Eye (tissue), 1 donor: ENCODE measurements at regions not wholly inside any gene's neighbourhood (a gene's known extent, or its start where the extent isn't known, plus 50 kb on each side); places are given as distances from the start of the nearest gene placed in this dataset.
A peak's percentile ranks its signal among the peaks of the same experiment; 100 is the strongest.

Source experiments
- DNase-seq: peaks from one replicate; pipeline ENCODE4 v3.0.0-alpha.2; 2015

DNA sequence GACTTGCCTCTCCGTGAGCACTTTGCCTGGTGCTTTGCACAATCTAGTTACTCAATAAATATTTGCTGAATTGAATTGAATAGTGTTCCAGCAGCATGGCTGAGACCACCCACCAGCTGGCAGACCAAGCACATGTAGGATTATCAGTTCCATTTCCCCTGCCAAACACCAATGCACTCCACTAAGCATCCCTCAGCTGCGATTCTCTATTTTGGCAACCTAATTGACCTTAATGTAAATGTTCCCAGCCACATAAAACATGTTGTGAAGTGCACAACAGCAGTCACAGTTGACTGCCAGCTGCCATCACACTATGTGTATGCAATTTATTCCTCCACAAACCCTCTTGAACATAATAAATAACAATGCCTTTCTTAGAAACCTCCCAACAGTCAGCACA is 1879.4 kb upstream of the PIK3C3 start:
- peak; percentile 26 for DNase-seq

DNA sequence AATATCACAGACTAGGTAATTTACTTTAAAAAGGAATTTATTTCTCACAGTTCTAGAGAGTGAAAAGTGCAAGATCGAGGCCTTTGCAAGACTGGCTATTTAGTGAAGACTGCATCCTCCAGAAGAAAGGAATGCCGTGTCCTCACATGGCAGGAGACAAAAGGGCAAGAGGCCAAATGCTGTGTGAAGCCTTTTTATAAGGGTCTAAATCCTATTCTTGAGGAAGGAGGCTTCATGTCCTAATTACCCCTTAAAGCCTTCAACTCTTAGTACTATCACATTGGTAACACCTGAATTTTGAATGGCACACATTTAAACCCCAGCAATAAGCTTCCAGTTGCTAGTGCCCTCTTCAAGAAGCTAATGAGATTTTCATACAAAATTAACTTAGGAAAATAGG is 1882.3 kb upstream of the PIK3C3 start:
- DNase-seq = no peak

DNA sequence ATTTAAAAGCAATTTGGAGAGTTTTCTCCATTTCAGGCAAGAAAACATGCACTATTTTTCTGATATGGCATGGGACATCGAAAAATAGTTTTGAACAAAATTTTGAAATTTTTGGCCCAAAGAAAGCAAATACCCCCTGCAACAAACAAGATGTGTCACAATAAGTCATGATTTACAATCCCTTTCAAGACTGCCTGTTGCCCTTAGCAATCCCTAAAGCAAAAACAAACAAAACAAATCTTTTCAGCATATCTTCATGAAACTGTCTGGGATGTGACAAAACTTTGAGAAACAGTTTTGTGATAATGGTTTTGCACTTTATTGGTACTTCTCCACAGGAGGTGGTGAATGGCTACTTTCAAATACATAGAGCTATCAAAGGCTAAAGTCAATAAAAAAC is 1888.7 kb upstream of the PIK3C3 start:
- DNase-seq = no peak

DNA sequence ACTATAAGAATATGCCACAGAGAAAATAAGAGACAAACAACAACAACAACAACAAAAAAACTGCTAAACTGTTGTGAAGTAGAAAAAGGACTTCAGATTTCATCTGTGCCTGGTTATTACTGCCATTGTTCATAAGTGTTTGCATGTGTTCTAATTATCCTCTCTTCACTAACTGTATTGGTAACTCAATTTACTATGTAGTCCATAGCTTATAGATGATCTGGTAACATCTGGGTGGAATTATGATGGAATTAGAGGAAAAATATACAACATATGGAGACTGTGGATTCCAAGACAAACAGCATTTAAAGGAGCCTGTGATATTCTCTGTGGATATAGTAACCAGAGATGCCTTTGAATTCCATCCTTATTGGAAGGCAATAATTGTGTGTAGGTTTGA is 1891.5 kb upstream of the PIK3C3 start:
- DNase-seq = peak; percentile 61

DNA sequence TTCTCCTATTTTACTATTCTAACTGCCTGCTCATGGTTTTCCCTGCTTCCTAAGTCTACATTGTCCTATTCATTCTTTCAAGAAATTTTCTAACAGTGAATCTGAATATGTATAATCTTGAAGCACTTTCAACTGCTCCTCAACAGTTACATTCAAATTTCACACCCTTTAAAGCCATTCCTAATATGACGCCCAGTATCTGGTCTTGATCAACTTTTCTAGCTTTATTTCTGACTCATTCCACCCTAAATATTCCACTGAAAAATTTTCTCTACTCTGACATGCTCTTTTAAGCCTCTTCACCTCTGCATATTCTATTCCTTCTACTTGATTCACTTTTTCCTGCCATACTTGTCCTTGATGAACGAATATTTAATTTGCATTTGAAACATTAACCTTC is 1893.9 kb upstream of the PIK3C3 start:
- no peak for DNase-seq

DNA sequence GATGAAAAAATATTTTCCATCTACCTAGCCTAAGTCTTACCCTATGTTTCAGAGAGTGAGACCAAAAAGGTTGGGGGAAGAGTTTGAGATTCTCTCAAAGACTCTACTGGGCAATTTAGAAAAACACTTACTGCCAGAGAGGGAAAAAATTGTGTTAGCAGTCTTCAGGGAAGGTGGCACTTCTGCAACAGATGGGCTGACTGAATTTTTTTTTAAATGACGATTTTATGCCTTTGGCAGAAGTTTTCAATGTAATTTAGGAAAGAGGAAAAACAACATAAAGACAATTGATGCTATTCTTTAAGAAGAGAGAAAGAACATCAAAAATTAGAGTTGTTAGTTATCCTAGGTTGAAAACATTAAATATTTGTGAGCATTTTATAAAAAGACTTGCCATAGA is 1894.5 kb upstream of the PIK3C3 start:
- DNase-seq = no peak

DNA sequence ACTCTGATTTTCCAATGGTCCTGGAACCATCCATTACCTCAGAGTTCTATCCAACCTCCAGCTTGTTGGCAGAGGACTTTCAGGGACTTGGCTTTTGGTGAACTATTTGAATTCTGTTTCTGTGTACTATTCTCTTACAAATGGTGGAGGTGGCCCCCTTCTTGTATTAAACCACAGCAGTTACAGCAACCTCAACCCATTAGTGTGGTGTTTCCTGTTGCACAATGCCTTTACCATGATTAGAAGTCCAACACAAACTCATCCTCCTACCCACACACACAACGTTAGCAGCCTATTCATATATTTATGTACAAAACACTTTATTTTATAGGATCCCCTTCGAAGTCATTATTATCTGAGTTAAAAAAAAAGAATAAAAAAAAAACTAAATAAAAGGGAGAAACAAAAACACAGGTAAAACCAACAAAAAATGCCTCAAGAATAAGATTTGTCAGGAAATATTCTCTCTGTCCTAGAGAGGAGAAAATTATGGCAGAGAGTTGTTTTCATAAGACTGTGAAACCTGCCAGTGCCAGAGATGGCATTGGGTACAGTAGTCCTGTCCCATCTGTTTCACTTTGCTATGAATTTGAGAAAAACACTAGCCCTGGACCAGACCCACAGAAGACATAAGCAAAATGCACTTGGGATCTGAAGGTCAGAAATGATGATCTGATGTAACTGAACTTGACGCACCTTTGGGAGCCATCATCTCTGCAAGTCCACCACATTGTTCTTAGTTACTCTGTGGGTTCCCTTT is 1896.0 kb upstream of the PIK3C3 start:
- no peak for DNase-seq

DNA sequence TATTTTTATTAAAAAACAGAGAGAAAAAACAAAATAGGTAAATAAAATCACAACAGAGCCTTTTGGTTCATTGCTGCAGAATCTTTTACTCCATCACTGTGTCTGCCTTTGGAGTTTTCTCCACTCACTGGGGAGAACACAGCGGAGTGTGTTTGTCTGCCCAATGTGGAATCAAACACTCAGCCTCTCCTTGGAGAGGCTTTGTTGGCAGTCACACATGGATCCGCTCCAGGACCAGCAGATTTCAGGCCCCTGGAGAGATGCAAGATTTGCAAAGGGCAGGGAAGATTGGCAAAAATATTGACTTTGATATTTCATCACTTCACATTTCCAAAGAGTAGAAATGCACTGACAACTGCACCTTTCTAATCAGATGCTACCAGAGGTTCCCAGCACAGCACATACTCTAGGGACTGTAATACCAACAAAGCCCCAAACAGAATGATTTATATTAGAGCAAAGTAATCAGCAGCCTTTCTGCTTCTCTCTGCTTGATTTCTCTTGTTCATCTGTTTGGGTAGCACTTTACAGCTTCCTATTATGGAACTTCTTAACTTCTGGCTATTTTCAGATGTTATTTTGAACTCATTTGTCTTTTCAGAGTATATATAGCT is 1898.8 kb upstream of the PIK3C3 start:
- DNase-seq = no peak

DNA sequence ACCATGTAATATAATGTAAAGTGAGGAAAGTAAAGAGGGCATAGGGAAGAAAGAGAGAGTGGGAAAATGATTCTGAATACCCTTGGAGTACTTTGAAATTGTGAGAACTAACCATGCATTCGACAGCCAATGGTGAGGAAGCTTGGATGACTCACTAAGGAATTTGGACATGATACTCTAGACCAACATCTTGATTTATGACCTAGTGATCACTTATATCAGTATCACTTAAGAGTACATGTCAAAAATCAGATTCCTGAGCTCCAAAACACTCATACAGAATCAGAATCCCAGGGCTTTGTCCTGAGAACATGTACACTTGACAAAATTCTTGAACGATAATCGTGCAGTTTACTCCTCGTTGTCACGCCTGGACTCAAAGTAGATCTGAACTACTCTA is 1899.8 kb upstream of the PIK3C3 start:
- no peak for DNase-seq

DNA sequence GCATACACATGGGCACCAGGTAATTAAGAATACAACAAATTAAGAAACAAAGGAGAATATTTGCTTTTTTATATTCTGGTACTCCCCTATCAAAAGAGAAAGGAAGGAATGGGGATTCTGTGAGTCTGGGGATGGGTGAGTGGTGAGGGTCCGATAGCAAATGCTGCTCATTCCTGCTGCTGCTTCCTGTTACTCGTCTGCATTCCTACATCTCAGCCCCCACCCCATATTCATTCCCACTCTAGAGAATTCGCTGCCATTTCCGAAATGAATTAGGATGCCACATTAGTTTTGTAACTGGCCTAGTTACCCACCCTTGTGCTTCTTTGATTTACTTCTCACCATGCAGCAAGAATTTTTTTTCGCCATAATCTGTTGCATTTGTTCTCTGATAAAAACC is 1905.3 kb upstream of the PIK3C3 start:
- no peak for DNase-seq

DNA sequence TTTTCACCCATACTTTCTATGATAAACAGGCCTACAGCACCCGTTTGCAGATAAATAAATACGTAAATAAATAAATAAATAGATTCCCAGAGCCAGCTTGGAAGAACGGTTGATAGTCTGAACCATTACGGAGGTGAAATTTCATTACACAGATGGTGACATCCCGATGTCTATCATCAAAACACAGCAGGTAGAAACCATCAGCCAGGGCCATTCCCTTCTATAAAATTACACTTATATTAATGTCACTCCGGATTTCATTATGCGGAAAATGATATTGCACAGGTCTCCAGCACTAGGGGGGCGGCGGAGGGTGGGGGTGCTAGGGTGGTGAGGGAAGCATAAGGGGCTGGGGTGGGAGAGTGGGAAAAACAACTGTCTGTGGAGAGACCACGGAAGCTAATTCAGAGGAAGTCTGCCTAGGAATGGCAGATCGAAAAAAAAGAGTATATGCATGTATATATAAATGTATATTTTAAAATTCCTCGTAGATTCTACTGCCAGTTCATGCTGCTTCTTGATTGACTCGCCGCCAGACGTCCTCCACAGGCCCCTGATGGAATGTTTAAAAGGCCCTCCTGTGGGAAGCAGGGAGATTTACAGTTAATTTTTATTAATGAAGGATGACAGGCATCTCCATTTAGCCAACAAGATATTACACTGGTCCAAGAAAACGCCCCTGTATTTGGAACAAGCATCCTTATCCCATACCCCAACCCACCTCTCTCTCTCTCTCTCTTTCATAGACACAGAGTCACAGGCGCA is 1906.0 kb upstream of the PIK3C3 start:
- peak; percentile 28 for DNase-seq

DNA sequence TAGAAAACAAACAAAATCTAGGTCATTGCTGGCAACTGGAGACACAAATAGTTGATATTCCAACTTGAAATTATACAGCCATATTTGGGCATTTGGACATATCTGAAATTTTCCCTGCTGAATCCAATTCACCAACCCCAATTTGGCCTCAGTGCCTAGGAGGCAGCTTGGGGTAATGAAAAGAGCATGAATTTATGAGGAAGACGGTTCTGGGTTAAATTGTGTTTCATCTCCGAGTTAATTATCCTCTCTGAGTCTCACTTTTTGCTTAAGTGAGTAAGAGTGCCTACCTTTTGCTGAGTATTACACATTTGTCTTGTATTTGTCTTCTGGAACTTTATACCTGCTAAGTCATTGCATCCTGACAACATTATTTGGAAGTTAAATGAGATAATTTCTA is 1906.8 kb upstream of the PIK3C3 start:
- no peak for DNase-seq

DNA sequence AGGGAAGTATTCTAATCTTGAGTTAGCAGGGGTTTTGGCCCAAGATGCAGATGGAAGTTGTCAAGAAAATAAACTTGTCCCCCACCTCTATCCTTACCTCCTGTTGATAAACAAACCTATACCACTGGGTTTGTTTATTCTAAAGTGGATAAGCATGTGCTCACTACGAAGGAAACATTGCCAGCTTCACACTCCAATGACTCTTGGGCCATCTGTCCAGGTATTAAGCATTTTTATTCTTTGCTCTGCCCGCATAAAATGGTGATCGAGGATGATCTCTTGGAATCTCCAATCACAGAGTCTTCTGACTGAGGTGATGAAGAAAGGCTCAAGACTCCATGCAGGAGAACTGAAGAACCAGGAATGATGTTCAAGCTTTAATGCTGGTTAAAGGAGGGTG is 1908.4 kb upstream of the PIK3C3 start:
- no peak for DNase-seq

DNA sequence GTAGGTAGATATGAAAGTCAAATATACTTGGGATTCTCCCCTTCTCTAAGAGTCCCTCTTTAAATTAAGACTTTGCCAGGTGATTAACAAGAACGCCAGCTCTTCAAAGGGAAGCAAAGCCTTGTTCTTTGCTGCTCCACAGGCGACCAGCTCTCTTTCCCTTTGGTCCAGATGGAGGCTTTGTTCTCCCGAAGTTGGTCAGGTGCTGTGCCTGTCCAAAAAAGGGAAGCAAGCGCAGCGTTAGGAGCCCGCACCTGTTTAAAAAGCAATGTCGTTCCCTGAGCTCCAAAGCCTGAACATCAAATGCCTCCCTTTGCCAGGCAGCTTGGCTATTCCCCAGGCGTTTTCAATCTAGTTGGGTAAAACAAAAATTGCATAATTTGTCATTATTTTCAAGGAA is 1913.1 kb upstream of the PIK3C3 start:
- DNase-seq = no peak

DNA sequence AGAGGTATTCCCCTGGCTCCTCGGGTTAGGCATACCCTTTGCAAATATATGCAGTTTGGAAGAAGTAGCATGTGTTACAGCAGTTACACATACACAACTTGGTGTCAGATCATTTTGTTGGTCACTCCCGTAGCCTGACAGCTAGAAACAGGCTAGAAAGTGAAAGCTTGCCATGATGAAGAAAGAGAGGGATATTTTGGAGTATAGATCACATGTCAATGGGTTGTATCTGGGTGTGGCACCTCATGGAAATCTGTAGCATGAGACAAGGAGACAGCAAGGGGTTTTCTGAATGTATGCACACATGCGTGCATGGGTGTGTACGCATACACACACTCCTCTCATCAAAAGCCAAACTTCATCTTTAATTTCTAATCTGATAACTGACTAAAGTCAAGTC is 1914.5 kb upstream of the PIK3C3 start:
- no peak for DNase-seq

DNA sequence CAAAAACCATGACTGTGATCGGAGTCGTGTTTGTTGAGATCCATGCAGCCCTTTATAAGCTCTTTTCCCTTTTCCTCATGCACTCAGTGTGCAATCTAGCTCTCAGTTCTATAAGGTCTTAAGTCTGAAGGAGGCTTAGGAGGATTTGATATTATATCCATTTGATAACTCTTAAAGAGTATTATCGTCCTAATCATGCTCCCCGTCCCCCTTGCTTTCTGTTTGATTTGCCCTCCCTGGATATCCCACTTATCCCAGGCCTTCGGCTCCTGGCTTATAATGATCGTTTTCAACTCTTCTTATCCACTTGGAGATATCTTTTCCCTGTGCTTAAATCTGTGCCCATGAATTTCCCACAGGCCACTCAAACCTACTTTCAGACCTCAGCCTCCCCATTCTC is 1917.7 kb upstream of the PIK3C3 start:
- no peak for DNase-seq

DNA sequence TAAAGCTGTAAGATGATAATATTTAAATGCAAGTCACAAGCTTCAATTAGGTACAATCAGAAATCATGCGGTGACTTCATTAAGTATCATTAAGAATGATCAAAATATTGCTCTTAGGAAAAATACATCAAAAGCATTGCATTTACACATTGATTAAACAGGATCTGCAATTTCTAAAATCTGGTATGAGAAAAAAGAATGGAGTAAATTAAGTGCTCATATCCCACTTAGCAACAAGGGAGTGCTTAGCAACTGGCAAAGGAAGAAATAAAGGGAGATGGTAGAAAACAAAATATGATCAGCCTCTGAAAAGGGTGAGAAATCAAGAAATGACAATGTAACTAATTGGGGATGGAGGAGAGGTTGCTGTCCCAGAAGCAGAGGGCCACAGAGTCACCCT is 1918.2 kb upstream of the PIK3C3 start:
- DNase-seq = no peak

DNA sequence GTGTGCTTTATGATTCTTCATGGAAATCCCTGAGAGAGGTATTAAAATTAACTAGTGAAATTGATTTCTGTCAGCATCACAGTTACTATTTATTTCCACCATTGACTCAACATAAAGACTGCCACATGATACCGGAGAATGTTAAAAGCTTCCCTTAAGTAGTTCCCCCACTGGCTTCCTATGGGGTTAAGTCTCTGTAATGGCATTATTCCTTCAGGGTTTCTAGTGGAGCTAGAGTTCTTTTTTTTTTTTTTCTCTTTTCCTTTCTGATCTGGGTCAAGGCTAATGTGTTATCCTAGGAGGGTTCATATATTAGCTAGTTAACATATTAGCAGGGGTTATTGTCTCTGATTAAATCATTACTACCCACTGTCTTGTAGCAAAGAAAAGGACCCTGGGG is 1919.1 kb upstream of the PIK3C3 start:
- DNase-seq = peak; percentile 46

DNA sequence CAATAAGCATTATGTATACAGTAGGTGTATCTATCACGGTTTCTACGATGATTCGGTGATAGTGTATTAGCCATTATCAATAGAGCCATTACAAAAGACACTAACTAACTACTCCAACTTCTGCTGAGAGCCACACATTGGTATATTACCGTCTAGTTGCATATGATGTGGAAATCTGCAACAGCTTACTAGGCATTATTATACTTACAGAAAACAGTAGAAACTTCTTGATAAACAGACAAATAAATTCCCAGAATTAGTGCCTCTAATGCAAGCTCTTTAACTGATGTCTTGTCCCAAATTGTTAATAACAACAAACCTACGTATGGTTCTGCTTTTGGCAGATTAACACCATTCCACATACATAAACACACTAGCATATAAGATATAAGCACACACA is 1923.0 kb upstream of the PIK3C3 start:
- DNase-seq = no peak

DNA sequence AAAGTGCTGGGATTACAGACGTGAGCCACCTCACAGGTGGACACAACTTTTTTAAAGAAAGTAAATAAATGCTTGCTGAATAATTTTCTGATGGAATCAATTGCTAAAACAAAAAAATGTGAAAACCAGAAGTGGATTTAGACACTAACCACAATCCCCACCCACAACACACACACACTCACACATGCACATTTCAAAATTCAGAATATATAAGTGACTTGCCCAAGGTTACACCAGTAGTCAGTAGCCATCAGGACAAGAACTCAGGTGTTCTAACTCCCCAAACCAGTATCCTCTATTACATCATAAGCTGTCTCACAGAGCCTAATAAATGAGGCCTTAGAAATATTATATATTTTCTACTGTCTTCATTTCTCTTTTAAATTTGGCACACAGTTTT is 1923.6 kb upstream of the PIK3C3 start:
- no peak for DNase-seq

DNA sequence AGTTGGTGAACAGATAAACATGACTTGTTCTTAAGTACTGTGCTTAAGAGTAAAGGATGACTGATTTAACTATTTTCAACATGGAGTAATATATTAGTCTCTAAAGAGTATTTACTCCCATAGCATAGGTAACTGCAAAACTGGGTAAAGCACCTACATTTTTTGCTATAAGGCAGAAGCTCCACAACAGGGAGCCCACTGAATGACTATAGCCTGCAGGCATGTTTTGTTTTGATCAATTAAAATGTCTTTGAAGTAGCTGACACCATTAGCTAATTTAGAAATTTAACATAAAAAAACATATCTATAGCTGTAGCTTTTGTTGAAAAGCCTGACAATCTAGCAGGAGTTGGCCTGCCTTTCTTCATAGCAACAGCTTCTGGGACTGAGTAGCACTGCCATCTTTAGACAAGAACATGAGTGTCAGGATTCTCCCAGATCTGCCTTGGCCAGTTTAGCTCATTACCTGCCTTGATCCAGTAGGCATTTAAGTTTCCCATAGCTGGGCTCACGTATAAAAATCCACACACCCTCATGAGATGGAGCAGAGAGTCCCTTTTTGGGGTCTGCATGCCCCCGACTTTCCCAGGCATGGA is 1935.1 kb upstream of the PIK3C3 start:
- no peak for DNase-seq

DNA sequence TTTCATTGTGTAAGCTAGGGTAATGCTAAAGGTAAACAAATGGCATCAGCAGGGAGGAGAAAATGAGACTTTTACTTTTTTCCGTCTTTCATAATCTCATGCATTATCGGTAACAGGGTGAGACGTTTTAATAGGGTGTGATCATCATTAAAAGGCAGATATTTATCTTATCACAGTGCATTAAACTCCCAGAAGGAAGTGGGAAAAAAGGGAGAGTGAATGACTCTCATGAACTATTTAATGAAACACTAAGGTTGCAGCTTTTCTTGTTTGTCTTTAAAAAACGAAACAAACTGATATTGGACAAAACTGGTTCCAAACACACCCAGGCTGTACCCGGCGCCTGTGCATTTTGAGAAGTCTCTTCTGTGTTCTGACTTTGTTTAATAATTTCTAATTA is 1936.8 kb upstream of the PIK3C3 start:
- DNase-seq = no peak

DNA sequence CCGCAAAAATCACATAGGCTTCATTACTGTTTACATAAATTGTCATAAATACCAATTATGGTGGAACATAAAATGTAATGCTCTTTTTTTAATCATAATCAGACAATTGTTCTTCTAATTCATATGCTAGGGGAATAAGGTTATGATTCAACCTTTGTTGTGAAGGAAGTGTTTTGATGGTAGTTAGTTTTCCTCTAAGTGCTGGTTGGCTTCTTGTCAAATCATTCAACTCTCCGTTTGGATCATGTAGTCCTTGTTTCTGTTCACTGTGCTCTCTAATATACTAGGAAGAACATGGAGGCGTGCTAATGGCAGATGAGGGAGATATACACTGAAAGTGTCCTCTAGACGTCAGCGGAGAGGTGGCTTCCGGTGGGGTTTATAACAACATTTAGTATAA is 1938.0 kb upstream of the PIK3C3 start:
- no peak for DNase-seq

DNA sequence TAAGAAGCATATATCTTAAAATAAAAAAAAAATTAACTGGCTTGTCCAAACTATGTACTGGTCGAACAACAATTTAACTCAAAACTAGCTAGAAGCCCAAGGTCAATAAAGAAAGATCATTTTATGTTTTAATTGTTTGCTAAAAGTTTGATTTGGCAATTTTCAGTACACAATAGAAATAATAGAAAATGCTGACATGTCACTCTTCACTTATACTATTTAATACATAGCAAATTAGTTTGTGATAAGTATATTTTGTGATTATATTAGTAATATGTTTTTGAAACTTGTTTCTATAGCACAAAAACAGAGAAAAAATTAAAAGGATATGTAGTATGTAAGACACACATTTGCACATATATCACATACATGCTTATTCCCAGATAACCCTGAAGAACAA is 1938.6 kb upstream of the PIK3C3 start:
- no peak for DNase-seq
